NCI-H82 treated with DMSO at 0.1 percent for 48 hours (cell line): ENCODE measurements at regions not wholly inside any gene's neighbourhood (a gene's known extent, or its start where the extent isn't known, plus 50 kb on each side); places are given as distances from the start of the nearest gene placed in this dataset.
"Not testable (repeated sequence)": the region's sequence is repeated elsewhere in the genome, so short reads cannot be mapped to it uniquely, and the experiment has no call there.

Experiments
- DNase-seq: peaks from one replicate; lab custom pipeline; 2025; ENCODE audit not compliant: unreplicated experiment; lab: John Stamatoyannopoulos, UW

DNA sequence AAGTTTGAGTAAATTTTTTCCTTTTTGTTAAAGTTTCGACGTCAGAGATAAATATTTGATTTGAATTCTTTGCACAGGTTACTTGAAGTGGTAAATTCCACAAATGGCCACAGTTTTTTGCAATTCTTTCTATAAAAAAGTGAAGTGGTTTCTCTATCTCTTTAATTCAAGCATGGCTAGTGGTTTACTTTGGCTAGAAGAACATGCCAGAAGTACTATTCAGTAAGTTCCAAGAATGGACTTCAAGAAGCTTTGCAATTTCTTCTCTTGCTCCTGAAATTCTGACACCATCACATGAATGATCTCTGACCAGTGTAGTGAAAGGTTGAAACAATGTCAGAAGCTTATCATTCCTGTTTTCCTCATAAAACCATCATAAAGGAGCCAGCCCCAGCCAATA, 55.7 kb upstream of the RNPC3 start:
- DNase-seq = no peak

DNA sequence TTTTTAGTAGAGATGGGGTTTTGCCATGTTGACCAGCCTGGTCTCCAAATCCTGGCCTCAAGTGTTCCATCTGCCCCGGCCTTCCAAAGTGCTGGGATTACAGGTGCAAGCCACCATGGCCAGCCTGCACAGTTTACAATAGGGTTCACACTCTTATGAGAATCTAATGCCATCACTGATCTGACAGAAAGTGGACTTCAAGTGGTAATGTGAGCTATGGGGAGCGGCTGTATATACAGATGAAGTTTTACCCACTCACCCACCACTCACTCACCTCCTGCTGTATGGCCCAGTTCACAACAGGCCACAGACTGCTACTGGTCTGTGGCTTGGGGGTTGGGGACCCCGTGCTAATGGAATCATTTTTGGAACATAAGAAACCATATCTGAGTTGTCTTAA, 58.4 kb upstream of the RNPC3 start:
- DNase-seq = no peak

DNA sequence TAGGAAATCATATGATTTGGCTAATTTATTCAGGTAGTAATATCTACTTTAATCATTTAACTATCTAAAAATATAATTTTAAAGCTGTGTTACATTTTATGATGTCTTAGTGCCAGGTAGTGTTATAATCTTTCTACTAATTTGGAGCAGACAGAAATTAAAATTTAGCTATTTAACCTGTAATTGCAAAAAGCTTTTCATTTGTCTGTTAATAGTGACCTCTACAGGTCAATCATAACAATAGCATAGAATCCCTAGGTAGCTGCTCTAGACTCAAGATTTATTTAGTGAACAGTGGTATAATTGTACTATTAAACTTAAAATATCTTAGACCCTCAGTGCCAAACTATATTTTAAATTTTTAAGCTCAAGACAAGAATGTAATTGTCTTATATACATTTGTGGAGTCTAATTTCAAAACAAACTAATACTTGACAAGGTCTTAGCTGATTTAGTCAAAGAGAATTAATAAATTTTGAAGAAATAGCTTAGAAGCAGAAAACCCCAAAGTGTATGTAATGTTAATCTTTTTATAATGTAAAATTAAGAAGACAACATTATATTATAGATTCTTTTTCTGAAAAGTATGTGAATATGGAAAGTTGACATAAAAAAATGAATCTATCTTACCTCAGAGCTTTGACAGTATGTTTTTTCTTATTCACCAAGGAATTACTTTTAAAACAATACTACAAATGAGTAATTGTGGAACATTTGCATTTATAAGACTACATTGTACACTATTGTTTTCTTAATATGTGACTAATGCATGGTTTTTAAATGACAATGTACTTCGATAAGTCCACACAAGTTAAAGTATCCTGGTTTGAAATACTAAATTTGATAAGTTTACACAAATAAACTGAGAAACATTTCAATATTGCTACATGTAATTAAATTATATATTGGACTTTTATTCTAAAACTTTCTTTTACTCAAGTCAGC, 64.1 kb upstream of the RNPC3 start:
- DNase-seq = no peak

DNA sequence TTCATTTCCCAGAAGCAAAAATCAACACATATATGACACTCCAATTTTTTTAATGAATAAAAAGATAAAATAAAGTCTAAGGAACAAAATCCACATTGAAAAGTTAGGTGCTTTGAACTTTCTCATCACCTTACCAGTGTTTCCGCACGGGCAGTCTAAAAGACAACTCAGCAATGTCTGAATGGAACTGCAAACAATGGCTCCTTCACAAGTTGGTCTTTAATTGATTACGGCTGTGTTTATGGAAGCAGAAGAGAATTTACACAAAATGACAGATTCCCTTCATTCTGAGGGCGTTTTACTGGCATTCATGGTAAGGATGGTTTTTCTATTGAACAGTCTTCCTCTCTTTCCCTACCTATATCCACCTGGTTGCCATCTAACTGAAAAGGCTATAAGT, 65.0 kb upstream of the RNPC3 start:
- no peak for DNase-seq

DNA sequence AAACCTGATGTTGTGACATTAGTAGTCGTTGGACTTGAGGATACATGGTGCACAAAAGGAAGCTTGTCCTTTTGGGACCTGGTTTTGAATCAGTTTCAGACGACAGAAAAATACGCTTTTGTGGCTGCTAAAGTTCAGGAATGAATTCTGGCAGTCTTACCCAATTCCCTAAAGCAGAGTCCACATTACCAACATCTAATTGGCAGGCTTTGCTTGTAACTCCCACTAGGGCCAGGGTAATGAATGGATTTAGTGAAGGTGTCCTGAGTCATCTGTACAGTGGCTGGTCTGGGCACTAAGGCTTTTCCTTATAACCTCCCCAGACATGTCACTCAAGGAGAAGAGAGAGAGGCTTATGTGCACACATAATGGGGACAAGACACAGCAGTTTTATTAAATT, 66.2 kb upstream of the RNPC3 start:
- DNase-seq = no peak

DNA sequence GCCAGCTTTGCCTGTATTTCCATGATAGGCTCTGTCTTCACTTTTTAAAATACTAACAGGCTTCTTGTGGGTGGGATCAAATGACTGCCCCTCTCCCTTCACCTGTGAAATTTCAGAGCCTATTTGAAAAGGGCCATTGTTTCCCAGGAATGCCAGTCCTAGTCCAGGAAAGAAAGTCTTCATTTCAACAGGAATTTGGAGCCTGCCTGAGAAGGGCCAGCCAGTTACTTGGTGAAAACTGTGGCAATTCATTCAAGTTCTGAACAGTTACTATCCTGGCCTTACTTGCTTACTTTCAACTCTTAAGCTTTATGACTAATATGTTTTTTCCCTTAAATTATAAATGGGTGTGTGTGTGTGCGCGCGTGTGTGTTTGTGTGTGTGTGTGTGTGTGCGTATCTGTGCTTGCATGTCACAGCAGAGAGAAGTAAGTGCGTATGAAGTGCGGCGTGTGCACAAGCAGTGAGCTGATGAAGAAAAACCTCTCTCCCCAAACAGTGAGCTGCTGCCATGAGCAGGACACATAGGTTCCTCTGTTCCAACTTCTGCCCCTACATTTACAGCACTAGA, 67.5 kb upstream of the RNPC3 start:
- no peak for DNase-seq

DNA sequence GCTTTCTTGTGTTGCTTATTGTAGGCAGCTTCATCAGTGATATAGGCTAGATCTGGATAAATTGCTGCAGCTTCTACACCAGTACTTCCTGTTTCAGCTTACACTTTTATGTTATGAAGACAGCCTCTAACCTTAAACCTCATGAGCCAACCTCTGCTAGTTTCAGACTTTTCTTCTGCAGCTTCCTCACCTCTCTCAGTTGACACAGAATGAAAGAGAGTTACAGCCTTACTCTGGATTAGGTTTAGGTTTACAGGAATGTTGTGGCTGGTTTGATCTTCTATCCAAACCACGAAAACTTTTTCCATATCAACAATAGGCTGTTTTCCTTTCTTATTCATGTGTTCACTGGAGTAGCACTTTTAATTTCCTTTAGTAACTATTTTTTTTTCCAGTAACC, 76.9 kb upstream of the RNPC3 start:
- DNase-seq = no peak

DNA sequence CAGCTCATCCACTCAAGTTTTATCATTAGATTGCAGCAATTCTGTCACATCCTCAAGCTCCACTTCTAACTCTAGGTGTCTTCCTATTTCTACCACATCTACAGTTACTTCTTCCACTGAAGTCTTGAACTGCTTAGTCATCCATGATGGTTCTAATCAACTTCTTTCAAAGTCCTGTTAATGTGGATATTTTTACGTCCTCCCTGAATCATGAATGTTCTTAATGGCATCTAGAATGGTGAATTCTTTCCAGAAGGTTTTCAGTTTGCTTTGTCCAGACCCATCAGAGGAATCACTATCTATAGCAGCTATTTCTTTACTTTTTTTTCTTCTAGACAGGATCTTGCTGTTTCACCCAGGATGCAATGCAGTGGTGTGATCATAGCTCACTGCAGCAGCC, 78.0 kb upstream of the RNPC3 start:
- DNase-seq = no peak

DNA sequence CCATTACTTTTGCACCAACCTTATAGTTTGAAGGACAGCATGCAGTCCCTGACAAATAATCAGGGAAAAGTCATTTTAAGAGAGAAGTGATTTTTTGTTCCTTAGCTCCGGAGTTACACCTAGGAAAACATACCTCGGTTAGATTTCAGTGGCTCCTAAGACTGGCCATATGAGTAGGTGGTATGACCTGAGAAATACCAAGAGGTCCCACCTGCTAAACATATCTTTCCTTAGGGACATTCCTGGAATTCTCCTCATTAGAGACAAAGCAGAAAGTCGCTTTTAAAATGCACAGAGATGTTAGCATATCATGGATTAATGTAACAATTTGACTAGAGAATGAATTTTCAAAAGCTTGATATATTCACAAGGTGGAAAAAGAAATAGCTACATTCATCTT, 84.2 kb upstream of the RNPC3 start:
- no peak for DNase-seq

DNA sequence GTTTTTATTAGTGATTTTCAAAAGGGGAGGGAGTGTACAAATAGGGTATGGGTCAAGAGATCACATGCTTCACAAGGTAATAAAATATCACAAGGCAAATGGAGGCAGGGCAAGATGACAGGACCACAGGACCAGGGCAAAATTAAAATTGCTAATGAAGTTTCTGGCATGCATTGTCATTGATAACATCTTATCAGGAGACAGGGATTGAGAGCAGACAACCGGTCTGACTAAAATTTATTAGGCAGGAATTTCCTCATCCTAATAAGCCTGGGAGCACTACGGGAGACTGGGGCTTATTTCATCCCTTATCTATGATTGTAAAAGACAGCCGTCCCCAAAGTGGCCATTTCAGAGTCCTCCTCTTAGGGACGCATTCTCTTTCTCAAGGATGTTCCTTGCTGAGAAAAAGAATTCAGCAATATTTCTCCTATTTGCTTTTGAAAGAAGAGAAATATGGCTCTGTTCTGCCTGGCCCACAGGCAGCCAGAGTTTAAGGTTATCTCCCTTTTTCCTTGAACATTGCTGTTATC, 88.9 kb upstream of the RNPC3 start:
- DNase-seq = not testable (repeated sequence)

DNA sequence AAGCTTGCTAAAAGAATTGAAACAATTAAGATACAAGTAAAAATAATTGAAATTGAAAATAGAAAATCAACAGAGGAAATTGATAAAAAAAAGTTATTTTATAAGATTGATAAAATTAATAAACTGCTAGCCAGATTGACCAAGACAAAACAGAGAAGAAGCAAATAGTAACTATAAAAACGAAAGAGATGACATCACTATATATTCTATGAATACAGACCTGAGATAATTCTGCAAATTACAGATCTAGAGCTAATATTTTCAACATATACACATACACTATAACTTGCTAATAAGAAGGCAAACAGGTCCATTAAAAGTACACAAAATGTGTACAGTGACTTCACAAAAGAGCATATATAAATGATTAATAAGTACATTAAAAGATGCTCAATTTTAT, 90.1 kb upstream of the RNPC3 start:
- no peak for DNase-seq

DNA sequence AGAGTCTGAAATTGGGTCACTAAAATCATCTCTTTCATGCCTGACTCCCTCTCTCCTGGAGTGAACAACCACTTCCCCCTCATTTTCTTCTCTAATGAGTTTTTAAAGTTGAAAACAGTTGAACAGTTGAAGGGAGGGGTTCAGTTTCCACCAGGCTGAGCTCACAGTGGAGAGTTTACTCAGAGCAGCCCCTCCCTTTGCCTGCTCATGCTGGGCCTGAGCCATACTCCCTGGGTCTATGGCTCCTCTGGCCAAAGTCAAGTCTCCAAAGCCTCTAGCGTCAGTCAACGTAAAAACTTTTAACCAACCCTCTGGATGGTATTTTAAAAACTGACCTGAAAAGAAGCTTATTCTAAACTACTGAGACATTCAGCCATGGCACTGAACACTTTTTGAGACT, 100.8 kb upstream of the RNPC3 start:
- no peak for DNase-seq

DNA sequence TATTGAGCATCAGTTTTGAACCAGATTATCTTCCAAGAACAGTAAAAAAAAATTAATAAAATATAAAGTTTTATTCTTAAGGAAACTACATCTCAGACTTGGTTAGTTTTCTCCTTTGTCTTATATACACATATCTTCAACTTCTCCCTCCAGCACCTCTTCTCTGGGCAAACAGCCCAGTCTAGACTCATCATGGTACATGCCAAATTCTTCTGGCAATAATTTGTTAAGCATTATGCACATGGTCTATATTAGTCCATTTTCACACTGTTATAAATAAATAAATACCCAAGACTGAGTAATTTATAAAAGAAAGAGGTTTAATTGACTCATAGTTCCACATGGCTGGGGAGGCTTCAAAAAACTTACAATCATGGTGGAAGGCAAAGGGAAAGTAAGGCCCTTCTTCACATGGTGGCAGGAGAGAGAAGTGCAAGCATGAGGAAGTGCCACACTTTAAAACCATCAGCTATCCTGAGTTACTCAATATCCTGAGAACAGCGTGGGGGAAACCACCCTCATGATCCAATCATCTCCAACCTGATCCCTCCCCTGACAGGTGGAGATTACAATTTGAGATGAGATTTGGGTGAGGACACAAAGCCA, 108.7 kb upstream of the RNPC3 start:
- no peak for DNase-seq

DNA sequence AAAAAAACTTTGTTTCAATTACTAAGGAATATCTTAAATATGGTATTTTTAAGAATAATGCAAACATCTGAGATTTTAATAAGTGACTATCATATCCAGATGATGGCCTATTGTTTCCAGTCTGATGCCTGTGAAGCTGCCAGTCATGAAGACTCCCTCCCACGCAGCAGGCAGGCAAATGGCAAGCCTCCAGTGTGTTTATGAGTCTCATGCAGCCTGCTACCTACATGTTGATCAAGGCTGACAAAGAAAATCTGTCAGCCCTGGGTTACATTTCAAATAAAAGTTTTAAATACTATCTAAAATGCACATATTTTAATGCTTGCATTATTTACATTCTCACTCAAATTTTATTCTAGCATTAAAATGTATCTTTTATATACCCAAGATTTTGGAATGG, 137.6 kb upstream of the RNPC3 start:
- no peak for DNase-seq

DNA sequence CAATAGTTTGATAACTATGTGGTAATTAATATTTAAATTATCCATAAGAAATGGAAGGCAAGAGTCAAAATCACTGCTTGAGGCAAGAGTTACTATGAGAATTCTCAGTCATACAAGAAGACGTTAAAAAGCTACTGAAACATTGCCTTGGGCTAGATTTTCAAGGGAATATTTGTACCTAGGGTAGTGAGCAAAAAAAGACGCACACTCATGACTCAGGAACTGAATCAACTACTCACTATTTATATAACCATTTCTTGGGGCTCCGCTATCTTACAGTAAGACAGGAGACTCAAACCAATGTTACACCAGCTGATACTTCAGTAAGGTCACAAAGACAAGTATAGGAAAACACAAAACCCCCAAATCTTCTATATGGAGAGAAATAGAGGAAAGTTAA, 151.5 kb upstream of the RNPC3 start:
- no peak for DNase-seq

DNA sequence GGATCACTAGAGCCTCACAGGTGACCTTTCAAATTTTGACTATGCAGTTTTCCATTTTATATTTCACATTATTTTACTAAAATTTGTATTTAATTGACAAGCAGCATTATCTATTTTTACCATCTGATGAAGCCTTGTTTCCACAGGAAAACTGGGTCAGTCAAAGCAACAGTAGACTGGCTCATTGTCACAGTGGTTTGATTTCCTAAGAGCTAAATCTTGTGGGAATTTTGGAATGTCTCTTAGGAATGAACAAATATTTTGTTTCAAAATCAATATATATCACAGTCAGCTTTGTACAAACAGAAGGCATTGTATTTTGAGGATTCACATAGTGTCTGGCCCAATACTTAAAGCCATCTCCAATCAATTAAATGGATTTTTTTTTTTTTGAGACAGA, 152.6 kb upstream of the RNPC3 start:
- DNase-seq = no peak

DNA sequence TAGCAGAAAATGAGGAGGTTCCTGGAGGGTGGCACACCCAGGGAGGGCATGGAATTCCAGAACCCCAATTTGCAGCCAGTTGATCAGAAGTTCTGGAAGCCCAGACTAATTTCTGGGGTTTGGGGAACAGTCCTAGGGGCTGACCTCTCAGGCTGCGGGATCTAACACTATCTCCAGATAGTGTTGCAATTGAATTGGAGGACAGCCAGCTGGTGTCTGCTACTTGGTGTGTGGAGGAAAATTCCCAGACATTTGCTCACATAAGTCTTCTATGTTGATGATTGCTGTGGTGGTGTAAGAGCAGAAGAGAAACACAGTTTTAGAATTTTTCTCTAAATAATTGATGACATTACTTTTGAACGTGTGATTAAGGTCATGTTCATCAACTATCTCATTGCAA, 154.3 kb upstream of the RNPC3 start:
- no peak for DNase-seq

DNA sequence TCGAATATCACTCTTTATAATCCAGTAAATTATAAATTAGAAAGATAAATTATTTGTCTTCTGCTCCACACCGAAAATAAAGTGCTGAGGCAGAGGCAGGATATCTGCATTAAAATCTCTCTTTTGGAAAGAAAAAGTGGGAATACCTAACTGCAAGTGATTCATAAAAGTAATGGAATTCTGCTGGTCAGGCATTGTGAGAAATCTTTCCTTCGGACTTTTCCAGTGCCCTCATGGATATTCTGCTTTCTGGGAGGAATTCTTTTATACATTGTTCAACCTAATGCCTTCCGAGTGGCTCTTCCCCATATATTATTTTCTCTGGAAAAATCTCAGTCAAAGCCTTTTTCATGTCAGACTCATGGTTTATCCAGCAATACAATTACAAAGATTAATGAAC, 158.3 kb upstream of the RNPC3 start:
- no peak for DNase-seq

DNA sequence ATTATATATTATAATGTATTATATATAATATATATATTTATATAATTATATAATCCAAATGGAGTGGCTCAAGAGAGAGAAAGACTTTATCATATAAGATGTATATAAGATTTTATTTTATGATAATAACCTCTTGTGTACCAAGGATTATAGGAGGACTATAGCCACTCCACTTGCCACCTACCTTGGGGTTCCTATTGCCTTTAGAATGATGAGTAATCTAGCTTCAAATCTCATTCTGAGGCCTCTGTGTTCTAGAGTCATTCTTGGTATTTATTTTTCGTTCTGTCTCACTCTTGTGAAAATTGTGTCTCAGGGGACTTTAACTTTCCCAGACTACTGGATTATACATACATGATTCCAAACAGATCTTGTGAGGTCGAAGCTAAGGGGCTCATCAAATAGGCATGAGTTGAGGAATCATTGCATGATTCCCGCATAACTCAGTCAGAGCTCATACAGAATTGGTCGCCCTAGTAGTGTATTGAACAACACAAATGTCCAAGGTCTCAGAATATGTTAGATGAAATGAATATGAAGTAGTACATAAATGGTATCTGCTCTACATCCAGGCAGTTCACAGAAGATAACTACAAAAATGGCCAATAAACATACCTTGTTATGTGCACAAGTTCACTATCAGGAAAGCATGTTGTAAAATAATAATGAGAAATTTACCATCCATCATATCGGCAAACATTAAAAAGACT, 159.5 kb upstream of the RNPC3 start:
- DNase-seq = no peak

DNA sequence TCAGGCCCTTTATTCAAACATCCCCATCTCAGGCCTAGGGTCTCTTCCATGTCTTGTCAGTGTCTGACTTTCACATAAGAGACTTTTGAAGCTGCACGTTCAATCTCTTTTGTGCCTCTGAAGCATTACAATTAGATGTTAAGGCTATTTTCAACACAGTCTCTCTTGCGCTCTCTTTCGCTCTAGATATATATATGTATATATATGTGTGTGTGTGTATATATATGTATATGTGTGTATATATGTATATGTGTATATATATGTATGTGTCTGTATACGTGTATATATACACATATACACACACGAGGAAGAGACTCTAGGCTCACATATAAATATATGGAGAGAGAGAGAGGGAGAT, 162.5 kb upstream of the RNPC3 start:
- no peak for DNase-seq

DNA sequence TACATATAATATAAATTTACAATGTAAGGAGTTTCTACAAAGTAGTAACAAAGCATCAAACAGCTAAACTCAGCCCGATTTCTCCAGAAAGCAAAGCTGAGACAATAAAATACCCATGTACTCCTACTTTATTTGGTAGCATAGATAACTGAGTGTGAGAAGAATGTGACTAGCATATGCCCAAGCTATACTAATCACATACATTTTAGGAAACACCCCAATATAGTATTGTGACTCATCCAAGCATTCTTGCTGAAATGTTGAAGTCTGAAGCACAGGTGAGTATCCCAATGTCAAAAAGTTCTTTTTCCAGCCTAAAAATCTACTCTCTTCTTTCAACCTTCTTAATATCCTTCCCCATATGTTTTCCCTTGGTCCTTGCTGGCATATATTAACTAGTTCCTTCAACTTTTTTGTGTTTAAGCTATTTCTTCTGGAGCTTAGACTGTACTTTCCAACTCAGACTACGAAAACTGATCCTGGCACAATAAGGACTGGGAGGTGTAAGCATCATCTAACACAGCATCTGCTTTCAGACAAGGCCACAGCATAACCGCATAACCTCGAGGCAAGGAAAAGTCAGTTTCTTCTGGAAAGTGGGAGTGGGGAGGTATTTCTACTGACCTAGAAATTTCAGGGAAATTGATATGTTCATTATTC, 163.0 kb upstream of the RNPC3 start:
- DNase-seq = no peak
